Activated CD8-positive, alpha-beta memory T cell treated with anti-CD3 and anti-CD28 coated beads for 36 hours (primary cell): ENCODE measurements at regions not wholly inside any gene's neighbourhood (a gene's known extent, or its start where the extent isn't known, plus 50 kb on each side); places are given as distances from the start of the nearest gene placed in this dataset.

Experiments used
- CTCF ChIA-PET: fragments of 350-600 bp; sonication (Branson Sonifier 250); formaldehyde crosslinking; loops from one replicate; lab custom pipeline; 2021; ENCODE audit warnings: antibody characterized with exemption; lab: Charles Lee
- POLR2A ChIA-PET: fragments of 350-600 bp; sonication (Branson Sonifier 250); formaldehyde crosslinking; loops from one replicate; lab custom pipeline; 2021; ENCODE audit warnings: antibody characterized with exemption; lab: Charles Lee

DNA sequence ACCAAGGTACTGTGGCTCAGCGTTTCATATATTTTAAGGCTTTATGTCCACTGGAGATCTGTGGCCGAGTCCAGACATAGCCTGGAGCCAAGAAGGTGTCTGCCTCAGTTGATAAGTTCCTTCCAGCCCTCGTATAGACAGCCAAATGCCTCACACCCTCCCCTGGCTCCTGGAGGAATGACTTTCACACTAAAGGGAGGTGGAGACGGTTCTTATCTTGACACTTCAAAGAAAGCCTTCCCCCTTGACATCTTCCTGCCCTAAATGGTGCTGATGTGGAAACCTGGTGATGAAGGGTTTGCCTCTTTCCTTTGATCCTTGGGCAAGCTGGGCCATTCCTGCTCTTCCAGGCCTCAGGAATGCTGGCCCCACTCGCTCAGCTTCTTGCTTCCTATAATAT, 474.8 kb upstream of the TBX3 start:
- CTCF ChIA-PET: no interaction called here
- POLR2A ChIA-PET: no interaction called here

DNA sequence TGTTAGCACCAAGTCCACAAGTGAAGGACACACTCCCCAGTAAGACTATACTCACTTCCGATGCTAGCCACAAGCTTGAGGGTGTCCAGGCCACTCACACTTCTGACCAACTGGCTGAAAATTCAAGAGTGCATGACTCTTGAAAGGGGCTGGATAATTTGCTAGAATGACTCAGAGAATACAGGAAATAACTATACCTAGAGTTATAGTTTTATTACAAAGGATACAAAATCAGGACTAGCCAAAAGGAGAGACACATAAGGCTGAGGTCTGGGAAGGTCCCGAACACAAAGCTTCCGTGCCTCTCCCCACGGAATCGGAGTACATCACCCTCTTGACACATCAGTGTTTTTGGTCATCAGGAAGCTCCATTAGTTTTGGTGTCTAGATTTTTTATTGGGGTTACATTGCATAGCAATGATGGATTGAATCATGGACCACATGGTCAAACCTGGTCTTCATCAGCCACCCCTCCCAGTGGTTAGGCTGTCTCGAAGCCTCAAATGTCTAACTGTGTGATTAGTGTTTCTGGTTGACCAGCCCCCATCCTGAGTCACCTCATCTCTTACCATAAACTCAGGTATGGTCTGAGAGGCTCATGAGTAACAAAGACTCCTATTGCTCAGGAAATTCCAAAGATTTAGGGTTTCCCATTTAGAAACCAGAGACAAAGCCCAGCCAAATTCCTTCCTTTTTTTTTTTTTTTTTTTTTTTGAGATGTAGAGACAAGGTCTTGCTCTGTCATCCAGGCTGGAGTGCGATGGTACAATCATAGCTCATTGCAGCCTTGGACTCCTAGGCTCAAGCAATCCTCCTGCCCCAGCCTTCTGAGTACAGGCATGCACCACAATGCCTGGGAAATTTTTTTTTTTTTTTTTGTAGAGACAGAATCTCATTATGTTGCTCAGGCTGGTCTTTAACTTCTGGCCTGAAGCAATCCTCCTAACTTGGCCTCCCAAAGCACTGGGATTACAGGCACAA, 472.0 kb upstream of the TBX3 start:
- ChIA-PET CTCF (no interaction called here), POLR2A (no interaction called here)

DNA sequence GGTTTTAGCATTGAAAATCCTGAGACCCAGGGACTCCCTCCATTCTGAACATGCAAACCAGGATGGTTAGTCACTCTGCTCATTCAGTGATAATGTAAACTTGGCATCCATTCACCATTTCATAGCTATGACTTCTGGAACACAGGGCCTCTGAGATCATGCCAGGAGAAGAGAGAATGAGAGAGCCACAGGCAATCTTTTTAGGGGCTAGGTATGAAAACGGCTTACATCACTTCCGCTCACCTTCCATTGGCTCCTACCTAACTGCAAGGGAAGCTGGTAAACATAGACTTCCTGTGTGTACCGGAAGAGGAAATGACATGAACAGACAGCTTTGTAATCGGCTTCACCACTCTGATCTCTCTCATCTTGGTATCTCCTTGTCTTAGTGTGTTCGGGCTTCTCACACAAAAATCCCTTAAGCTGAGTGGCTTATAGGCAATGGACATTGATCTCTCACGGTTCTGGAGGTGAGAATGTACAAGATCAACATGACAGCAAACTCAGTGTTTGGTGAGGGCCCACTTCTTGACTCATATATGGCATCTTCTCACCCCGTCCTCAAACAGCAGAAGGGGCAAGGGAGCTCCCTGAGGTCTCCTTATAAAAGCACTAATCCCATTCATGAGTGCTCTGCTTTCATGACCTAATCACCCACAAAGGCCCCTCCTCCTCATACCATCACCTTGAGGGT, 465.9 kb upstream of the TBX3 start:
- ChIA-PET POLR2A (no interaction called here), CTCF (no interaction called here)

DNA sequence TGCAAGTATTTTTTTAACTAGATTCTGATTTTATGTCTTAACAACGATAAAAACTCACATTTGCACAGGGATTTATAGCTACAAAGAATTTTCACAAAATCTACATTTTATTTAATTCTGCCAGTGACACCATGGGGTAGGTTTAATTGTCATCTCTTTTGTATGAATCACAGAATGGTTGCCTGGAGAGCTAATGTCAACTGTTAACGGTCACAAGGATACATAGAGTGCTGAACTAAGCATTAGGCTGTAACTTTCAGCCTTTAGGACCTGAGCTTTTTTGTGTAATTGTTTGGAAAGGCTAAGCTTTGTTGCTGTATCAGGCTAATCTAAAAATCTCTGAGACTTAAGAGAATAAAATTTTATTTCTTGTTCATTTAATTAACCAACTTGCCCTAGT, 465.3 kb upstream of the TBX3 start:
- CTCF ChIA-PET: no interaction called here
- POLR2A ChIA-PET: no interaction called here

DNA sequence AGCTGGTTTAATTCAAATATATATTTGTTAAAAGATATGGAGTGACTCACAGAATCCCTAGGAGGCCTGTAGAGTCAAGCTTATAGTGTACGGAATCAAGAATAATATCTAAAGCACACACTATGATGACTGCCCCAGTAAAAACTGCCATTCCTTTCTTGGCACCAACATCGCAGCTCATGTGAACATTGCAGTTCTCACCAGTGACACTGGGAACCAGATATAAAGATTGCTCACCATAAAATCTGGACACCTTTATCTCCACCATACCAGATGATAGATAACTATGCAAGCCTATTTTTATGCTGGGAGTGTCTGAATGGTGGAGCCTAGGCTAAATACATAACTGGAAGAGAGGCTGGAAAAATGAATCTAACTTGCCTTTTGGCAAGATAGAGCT, 463.9 kb upstream of the TBX3 start:
- POLR2A ChIA-PET: no interaction called here
- CTCF ChIA-PET: no interaction called here

DNA sequence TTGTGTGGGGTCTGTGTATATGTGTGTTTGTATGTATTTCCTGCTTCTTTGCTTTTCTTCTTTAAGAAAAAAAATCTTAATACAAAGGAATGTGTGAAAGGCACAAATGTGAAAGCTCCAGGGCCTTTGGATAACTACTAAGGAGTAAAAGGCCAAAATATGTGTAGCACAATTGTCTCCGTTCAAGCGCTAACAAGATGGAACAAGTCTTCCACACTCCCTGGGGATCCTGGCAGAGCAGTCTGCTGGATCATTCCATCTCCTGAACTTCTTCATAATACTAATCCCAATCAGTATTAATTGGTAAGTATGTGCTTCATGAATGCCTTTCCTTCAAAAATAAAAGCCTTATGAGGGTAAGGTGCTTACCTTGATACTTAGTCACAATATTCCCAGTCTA, 462.5 kb upstream of the TBX3 start:
- POLR2A ChIA-PET: no interaction called here
- CTCF ChIA-PET: no interaction called here

DNA sequence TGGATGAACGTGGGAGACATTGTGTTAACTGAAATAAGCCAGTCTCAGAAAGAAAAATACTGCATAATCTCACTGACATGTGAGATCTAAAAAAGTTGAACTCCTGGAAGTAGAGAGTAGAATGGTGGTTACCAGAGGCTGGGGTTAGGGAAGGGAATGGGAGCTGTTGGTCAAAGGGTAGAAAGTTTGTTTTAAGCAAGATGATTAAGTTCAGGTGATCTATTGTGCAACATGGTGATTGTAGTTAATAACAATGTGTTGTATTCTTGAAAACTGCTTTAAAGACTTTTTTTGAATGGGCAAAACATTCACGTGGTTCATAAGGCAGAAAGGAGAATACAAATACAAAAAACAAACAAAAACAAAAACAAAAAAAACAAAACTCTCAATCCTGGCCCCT, 460.4 kb upstream of the TBX3 start:
- POLR2A ChIA-PET: no interaction called here
- CTCF ChIA-PET: no interaction called here

DNA sequence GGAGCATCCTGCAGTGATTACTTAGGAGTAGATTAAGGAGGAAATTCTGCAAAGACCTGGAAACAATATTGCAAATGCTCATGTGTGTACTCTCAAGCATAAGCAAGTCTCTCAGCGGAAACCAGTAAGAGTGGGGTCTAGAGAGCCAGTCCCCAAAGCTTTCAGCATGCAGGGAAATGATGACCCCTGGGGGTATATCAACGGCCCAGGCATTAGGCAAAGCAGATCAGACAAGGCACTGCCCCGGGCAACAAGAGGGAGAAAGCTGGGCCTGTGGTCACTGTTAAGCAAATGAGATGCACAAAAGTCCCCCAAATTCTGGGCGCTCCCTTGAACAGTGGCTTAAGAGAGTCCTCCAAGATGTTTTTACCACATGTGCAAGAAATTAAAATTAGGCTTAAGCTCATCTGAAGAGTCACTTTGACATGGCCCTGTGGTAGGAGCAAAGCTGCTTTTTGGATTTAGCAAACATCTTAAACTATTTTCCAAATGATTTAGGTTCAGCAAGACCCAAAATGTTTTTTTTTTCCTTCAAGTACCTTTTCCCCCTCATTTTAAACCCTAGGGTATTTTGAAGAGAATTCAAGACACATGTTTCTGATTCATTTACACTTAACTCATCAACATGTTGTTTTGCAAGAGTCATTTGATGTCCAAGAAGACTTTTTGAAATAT, 457.1 kb upstream of the TBX3 start:
- ChIA-PET CTCF (no interaction called here), POLR2A (no interaction called here)

DNA sequence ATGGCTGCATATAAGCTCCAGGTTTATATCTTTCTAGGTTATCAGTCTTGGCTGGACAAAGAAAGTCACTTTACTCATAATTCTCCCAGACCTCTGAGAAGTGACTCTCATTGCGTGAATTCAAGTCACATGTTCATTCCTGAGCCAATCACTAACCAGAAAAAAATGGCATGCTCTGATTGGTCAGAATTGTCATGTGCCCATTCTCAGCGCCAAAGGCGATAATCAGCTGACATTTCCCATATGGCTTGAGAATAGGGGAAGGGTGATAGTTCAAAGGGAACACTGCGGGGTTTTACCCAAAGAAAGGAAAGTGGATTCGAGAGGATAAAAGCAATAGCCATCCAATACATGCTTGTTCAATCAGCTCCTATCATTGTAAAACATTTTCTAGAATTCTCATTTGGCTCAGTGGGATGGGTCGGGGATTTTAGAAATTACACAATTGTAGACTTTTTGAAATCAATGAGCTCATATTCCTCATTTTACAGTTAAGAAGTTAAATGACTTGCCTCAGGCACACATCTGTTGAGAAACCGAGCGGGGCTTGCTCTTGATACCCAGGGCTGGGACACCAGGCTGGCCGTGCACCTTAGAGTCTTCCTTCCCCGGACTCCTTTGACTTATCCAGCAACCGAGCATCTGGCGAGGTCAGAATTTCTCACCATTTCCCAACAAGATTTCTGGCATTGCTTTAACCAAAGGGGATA, 454.0 kb upstream of the TBX3 start:
- CTCF ChIA-PET: no interaction called here
- POLR2A ChIA-PET: no interaction called here

DNA sequence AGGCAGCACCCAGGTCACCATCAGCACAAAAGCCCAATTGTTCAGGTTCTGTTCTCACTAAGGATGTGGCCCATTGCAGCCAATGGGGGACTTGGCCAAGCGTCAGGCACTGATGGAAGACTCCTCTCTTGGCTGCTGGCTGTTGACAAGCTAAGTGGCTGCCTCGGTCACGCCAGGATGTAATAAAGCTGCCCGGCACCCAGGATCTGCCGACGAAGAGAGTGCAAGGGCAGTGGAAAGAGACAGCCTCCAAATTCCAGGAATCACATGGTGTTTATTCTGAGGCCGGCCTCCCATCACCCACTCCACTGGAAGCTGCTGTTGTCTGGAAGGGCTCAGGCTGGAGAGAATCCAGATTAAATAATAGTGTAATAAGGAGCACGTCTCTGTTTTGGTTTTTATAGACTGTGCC, 451.8 kb upstream of the TBX3 start:
- POLR2A ChIA-PET: no interaction called here
- CTCF ChIA-PET: no interaction called here

DNA sequence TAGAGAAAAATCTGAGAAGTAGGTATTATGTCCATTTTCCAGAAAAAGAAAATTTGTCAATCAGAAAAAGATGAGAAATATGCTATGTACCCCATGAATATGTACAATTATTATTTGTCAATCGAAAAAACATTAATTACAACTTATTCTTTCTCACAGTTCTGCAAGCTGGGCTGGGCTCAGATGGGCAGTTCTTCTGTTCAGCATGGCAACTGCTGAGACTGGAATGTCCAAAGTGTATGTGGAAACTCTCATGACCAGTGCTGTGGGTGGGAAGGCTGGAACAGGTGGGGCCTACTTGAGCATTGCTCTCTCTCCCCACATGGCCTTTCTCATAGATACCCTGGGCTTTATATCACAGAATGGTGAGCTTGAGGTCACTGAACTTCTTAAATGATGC, 450.3 kb upstream of the TBX3 start:
- ChIA-PET CTCF (no interaction called here), POLR2A (no interaction called here)

DNA sequence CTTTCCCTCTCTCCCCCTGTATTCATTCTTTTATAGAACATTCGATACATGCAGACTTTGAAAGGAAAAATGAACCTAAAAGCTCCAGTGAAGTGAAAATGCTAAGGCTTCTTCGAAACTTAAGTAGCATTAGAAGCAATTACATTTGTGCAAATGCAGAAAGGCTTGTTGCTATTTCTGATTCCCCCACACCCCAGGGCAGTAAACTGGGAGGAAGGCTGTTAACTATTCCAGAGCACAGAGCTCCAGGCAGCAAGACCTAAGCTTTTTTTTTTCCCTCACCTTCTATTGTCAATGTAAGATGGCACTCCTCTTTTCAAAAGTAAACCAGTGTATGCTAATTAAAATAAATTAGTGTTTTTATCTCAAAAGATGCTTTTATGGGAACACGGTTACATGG, 448.9 kb upstream of the TBX3 start:
- POLR2A ChIA-PET: no interaction called here
- CTCF ChIA-PET: no interaction called here

DNA sequence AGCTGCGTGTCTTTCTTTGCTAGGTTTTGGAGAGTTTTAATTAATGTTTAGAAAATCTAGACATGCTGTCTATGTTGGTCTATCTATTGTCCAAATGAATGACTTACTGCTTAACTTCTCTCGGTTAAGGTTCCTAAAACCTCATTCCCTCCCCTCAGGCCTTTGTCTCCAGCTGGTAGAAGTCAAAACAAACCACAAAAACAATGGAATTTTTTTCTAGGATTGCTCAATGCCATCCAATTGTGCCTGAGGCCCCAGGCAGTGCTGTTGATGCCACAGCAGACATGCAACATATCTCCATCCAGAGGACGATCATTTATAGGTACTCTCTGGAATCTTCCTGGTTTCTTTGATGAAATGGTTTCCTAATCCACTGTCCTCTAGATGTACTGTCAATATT, 448.2 kb upstream of the TBX3 start:
- CTCF ChIA-PET: no interaction called here
- POLR2A ChIA-PET: no interaction called here

DNA sequence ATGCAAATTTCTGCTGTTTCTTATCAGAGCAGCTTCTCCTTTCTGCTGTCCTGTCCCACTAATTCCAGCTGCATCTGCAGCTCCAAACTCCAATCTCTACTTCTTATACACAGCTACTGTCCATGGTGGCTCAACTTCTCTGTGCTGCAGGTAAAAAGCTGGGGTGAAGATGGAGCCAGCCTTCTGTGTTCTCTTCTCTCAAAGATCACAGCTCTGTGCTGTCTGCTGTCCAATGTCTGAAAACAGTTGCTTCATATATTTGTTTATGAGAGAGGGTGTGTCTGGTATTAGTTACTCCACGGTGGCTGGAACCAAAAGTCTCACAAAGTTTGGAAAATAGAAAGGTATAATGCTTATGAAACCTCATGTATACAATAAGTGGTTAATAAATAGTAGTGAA, 445.8 kb upstream of the TBX3 start:
- CTCF ChIA-PET: no interaction called here
- POLR2A ChIA-PET: no interaction called here

DNA sequence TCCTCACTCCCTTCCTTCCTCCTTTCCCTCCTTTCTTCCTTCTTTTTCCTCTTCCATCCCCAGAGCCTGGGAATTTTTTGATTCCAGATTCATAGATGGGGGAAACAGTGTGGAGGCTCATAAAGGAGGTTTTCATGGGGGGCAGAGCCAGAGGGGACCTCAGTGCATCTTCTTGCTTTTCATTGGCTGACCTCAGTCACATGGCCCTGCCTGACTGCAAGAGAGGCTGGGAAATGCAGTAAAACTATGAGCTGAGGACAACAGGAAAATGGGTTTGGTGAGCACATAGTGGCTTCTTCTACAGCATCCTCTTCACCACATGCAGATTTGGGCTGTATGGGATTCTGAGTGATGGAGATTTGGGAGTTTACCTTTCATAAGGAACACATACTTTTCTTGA, 437.1 kb upstream of the TBX3 start:
- ChIA-PET CTCF (no interaction called here), POLR2A (no interaction called here)

DNA sequence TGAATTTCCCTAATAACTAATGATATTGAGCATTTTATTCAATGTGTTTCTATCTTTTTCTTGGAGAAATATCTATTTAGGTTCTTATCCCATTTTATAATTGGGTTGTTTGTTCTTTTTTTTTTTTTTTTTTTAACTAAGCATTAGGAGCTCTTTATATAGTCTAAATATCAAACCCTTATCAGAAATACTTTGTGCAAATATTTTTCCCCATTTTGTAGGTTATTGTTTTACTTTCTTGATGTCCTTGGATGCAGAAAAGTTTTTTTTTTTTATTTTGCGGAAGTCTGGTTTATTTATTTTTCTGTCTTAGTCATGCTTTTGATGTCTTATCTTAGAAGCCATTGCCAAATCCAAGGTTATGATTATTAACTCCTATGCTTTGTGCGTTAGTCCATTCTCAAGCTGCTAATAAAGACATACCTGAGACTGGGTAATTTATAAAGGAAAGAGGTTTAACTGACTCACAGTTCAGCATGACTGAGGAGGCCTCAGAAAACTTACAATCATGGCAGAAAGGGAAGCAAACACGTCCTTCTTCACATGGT, 434.3 kb upstream of the TBX3 start:
- ChIA-PET CTCF (interaction anchor here (0.7 kb wide), 1 partner anchor 1789 kb away, joined by 3 read pairs; no protein-coding TSS in a partner anchor), POLR2A (no interaction called here)

DNA sequence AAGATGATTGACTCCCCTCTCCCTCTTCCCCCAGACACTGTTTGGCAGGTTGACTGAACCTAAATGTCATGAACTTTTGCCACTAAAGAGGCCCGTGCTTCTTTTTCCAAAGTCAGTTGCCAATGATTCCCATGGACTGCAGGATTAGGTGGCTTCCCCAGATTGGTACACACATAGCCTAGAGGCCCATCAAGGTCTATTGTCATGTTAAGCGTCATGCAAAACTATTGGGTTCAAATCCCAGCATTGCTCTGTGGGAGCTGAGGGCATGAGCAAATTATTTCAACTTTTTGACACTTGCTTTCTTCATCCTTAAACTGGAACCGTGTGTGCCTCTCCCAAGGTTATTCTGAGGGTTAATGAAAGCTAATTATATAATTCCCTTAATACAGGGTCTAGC, 430.2 kb upstream of the TBX3 start:
- ChIA-PET CTCF (no interaction called here), POLR2A (no interaction called here)

DNA sequence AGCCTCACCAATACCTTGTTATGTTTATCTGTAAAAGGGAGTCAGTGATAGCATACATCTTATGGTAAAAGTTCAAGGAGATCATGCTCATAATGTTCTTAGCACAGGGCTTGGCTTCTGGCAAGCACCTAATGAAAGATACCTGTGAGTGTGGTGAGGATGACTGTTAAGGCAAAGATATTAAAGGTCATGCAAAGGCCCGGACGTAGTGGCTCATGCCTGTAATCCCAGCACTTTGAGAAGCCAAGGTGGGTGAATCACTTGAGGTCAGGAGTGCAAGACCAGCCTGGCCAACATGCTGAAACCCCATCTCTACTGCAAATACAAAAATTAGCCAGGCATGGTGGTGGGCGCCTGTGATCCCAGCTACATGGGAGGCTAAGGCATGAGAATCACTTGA, 425.9 kb upstream of the TBX3 start:
- POLR2A ChIA-PET: no interaction called here
- CTCF ChIA-PET: no interaction called here
